Stimulated activated CD8-positive, alpha-beta memory T cell treated with anti-CD3 and anti-CD28 coated beads, Interleukin-15, amount 100 ng/mL, for 48 hours (primary cell): ENCODE measurements at regions not wholly inside any gene's neighbourhood (a gene's known extent, or its start where the extent isn't known, plus 50 kb on each side); places are given as distances from the start of the nearest gene placed in this dataset.
"Not testable (repeated sequence)": the region's sequence is repeated elsewhere in the genome, so short reads cannot be mapped to it uniquely, and the experiment has no call there.

ENCODE experiments used
- DNase-seq, 2 donors: peaks; one replicate each; pipeline ENCODE4 v3.0.0-alpha.2; 2020; ENCODE audit warnings: low read depth in 2 of 2

DNA sequence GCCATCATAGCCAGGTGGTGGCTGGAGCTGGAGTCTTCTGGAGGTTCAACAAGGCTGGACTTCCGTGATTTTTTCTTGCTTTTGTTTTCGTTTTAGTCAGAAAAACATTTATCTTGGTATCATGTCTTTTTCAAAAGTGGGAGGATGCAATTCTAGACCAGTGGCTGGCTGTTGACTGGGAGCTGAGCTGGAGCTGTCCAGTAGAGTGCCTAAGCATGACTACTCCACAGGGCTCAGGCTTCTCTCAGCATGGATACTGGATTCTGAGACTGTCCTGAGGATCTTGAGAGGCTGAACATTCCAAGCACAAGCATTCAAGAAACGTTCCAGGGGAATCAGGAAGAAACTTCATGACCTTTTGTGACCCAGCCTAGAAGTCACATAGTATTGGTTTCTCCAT is 598.1 kb downstream of the MID1IP1 start:
- DNase-seq = no peak

DNA sequence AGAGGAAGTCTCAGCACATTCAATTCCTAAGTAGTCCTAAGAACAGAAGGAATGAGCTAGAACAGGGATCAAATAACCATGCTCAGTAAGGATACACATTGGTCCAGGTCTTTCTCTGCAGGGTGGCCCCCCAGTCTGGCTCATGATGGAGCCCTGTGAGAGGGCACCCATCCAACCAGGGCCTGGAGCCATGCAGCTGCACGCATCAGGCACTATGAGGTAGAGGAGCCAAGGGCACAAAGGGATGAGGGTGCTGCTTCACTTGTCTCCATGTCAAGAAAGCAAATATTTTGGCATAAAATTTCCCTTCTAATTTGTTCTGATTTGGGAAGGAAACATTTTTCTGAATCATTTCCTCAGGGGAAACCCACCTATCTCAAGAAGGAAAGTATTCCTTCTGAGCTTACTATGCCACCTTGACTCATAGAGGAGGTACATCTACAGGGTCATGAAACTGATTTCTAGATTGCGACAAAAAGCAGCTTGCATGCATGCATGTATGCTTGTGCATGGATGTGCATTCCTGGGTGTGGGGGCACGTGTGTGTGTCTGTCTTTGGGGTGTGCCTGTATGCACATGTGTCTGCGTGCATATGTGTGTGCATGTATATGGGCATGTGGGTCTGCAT is 600.3 kb downstream of the MID1IP1 start:
- DNase-seq = no peak

- DNase-seq = no peak
Measured at GRCh38 chrX:39402158-39402557, 600.9 kb downstream of the MID1IP1 start.

- no peak for DNase-seq
Measured at GRCh38 chrX:39406799-39407198, 605.5 kb downstream of the MID1IP1 start.

DNA sequence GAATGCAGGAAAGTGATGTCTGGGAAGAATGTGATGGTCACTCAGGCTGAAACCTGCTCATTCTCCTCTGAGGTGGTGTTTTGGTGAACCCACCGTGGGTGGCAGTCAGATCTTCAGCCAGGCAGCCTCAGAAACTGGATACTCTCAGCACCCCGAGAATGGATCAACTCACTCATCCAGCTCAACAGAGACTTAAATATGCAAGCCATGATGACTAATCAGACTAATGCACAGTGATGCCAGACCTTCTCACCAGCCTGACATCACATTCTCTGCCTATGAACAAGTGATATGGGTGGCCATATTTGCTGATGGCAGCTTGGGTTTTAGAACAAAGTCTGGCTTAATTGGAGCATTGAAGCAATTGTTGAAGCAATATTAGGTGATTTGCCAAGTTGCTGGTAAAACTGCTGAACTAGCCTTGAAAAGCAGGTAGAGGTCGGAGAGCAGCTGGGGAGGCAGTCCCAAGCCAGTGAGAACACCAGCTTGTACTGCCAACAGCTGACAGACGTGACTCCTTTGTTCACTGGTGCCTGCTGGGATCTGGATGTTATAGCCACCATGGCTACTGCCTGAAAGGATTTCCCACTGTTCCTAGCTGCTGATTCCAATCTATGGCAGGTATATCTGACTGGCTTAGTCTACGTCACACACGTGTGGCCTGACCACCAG is 608.1 kb downstream of the MID1IP1 start:
- DNase-seq = no peak

DNA sequence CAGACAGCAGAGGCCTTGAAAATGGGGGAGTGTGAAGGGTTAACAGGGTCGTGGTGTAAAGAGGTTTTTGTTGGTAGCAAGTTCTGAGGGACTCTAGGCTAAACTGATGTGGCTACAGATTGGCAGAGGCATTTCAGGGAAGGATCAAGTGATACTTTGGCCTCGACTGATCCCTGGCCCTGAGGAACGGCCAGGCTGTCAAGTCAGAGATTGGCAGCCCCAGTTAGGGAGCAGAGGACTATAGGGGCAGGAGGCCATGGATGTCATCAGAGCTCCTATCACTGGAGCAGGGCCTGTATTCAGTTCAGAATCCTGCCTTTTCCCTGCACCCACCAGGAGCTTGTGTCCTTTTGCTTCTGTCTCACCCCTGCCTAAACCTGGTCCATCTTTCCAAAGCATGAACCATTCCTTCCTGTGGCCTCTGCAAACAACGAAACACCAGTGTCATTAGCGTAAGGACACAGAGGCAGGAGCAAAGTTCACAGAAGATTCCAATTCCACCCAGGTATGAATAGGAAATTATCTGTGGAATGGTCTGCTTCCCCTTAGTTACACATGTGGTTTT is 613.1 kb downstream of the MID1IP1 start:
- no peak for DNase-seq

- no peak for DNase-seq
Measured at GRCh38 chrX:39416547-39417260, 615.4 kb downstream of the MID1IP1 start.

DNA sequence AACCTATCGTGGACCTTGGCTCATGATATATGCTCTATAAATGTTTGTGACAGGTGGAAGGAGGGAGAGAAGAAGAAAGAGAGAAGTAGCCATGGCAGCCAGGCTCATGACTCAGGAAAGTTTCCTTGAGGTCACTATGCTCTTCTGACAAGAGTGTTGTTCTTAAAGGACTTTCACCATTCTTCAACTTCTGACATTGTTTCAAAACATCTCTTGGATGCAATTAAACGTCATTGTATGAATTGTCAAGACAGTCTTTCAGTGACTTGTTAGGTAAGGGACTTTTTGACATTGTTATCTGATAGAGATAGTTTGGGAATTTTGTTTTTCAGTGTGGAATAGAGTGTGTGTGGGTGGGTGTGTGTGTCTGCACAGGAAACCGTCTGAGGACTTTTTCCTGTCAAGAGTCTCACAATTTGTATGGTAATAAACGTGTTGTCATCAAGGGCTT is 617.0 kb downstream of the MID1IP1 start:
- DNase-seq = no peak

DNA sequence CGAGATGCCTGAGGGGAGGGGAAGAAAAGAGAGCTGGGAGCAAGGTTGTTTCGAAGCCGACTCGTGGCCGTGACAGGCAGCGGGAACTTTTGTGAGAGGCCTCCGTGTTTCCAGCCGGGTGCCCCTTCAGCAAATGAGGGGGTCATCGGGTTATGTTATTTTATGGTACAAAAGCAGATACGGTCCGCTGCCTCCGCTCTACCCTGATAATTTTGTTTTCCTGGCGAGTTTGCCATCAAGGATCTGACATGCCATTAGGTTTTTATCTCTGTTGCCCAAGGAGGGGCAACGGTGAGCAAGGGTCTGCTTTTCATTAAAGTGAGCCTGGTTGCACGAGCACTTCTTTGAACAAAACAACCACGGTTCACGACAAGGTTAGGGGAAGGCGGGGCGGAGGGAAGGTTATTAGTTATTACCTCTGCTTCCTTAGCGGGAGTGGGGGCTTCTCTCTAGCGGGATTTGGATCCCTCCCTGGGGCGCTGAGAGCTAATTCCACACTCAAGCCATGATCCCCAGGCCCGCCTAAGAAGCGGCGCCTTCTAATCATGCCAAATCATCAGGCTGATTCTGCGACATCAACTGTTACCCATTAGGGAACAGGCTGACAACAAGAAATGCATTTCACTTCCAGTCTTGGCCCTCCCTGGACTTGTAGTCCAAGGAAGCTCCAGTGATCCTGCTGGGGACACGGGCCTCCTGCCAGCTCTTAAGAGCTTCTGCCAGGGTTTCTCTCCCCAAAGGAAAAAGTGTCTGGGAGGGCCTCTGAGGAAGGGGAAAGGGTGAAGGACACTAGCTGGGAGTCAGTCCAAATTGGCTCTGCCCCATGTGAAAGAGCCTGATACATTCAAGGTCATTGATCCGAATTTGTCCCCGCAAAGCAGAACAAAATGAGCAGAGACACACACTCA is 617.7 kb downstream of the MID1IP1 start:
- no peak for DNase-seq

GRCh38 chrX:39421006-39421405 is 619.7 kb downstream of the MID1IP1 start:
- no peak for DNase-seq

DNA sequence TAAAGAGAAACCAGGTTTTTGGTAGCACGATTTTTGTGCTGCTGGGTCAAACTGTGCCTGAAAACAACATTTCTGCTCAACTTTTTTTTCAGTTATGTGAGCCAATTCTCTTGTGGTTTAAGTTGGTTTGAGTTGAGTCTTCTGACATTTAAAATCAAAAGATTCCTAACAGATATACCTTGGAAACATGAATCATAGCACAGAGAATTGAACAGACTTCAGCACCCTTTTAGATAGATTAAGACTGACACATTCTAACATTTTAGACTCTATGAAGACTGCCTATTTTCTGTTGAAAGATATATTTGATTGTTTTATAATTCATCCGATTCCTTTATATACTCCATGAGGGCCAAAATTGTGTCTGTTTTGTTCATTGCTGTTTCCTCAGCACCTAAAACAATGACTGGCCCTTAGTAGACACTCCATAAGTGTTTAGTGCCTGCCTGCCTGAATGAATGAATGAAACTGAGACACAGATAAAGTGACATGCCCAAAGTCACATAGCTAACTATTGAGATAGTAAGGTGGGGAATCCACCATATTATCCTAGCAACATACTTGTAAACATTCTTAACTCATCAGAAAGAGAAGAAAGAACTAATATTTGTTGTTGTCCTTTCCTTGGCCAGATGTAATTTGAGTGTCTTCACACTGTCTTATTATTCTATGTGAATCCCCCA is 624.0 kb downstream of the MID1IP1 start:
- DNase-seq = no peak

DNA sequence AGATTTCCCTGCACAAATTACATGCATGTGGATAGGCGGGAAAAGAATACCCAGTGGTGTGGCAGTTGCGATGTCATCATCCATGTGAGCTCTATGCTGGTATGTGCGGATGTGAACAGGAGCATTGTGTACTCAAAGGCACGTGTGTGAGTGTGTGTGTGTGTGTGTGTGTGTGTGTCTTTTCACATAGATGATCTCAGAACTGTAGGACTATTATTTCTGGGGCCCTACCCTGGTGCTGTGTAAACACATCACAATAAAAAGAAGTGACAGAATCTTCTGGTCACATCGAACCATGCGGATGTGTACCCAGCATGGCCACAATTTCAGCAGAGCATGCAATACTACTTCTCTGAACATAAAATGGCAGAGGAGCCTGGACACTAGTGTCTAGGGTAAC is 624.8 kb downstream of the MID1IP1 start:
- no peak for DNase-seq

DNA sequence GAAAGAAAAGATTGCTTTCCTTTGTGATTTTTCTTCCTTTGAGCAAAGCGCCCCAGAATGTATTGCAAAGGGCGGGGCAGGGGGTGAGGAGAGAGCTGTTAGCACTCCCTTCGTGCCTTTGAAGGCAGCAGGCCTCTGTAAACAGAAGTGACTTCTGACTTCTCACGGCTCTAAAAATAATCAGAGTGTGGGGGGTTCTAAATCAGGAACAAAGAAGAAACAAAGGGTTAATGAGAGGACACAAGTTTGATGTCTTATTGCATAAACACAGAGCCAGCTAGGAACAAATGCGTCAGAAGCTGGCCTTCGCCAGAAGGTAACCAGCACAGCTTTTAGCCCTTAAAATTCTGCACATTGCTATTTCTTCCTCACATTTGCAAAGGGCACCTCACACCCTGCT is 626.2 kb downstream of the MID1IP1 start:
- DNase-seq = no peak

DNA sequence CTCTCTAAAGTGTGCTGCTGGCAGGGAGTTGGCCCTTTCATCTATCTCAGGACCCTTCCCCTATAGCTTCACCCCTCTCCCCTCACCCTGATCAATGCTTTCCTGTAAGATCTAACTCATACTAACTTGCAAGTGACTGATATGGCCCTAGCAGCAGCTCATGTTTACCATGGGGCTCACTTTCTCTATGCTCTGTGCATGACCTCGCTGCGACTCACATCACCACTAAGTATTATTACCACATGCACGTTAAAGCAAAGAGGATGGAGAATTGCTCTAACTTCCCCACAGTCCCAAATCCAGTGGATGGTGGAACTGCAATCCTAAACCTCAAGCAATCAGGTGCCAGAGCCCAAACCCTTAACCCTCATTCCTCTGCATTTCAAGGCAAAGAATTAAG is 626.6 kb downstream of the MID1IP1 start:
- peak in 1 of 2 donors; percentile 44 for DNase-seq

GRCh38 chrX:39430551-39430950 is 629.3 kb downstream of the MID1IP1 start:
- DNase-seq = no peak

GRCh38 chrX:39431893-39432292 is 630.6 kb downstream of the MID1IP1 start:
- no peak for DNase-seq

- DNase-seq = not testable (repeated sequence)
Measured at GRCh38 chrX:39434671-39435070, 633.4 kb downstream of the MID1IP1 start.

GRCh38 chrX:39436538-39436937 is 635.3 kb downstream of the MID1IP1 start:
- DNase-seq = not testable (repeated sequence)

DNA sequence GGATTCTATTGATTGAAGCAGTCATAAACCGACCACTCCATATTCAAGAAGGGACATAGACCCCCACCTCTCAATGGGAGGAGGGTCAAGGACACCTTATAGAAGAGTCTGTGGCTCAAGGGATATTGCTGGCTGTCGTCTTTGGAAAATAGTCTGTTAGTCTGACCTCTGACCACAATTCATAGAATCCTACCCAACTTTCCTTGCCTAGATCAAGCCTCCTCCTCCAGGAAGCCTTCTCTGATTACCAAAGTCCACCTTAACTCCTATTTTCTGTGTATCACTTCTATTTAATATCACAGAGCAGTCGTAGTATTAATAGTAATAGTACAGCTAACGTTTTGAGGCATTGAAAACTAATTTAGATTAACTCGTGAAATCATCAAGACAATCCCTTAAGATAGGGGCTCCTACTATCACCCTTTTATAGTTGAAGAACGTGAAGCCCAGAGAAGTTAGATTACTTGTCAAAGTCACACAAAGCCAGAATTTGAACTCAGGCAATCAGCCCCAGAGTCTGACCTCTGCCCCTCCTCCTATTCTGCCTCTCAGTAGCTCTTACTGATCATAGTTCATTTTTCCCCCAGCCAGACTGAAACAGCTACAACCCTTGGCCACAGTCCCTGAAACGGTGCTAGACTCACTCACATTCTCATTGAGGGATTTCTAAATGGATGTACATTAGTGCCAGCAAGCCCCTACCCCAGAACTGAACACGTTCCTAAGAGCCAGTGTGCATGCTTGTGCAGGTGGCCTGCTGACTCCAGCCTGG is 636.6 kb downstream of the MID1IP1 start:
- no peak for DNase-seq
